Peyer's patch (tissue), 4 donors: ENCODE measurements at regions not wholly inside any gene's neighbourhood (a gene's known extent, or its start where the extent isn't known, plus 50 kb on each side); places are given as distances from the start of the nearest gene placed in this dataset.
"Not testable (repeated sequence)": the region's sequence is repeated elsewhere in the genome, so short reads cannot be mapped to it uniquely, and the experiment has no call there.

Experiments
- DNase-seq, 3 donors: peaks; one replicate each; pipeline ENCODE4 v3.0.0-alpha.2; 2017 to 2019
- H3K27ac ChIP-seq, 4 donors: fragments of 200-600 bp; sonication (generic); one replicate each; pipeline ENCODE4 v1.5.1; 2016 to 2019
- H3K27me3 ChIP-seq, 2 donors: fragments of 200-600 bp; sonication (generic); one replicate each; pipeline ENCODE4 v1.5.1; 2019
- H3K36me3 ChIP-seq, 3 donors: fragments of 200-600 bp; sonication (generic); one replicate each; pipeline ENCODE4 v1.5.1; 2016 to 2019
- H3K4me1 ChIP-seq, 4 donors: fragments of 200-600 bp; sonication (generic); one replicate each; pipeline ENCODE4 v1.5.1; 2016 to 2019
- H3K4me3 ChIP-seq, 4 donors: fragments of 200-600 bp; sonication (generic); 1 replicate in 3 of 4; 2 replicates in 1 of 4; pipeline ENCODE4 v1.5.1; 2016 to 2019; ENCODE audit warnings: mild to moderate bottlenecking in 1 of 4
- H3K9me3 ChIP-seq, 4 donors: fragments of 200-600 bp; sonication (generic); one replicate each; pipeline ENCODE4 v1.5.1; 2016 to 2019; ENCODE audit warnings: mild to moderate bottlenecking in 1 of 4
- POLR2A ChIP-seq, 2 donors: fragments of 450-650 bp; IDR thresholded peaks; one replicate each; pipeline ENCODE4 v1.5.1; 2017; ENCODE audit warnings: antibody characterized with exemption in 2 of 2, mild to moderate bottlenecking in 2 of 2, moderate library complexity in 2 of 2
- TF ChIP-seq, protein P1 (sequence below), 6 experiments: fragments of 450-650 bp in 4 of 6; fragments of 200-600 bp in 2 of 6; sonication (generic) in 1 of 6; IDR thresholded peaks; one replicate each; pipeline ENCODE4 v1.5.1; 2017 to 2019; ENCODE audit warnings: antibody characterized with exemption in 6 of 6, mild to moderate bottlenecking in 3 of 6, moderate library complexity in 1 of 6

DNA sequence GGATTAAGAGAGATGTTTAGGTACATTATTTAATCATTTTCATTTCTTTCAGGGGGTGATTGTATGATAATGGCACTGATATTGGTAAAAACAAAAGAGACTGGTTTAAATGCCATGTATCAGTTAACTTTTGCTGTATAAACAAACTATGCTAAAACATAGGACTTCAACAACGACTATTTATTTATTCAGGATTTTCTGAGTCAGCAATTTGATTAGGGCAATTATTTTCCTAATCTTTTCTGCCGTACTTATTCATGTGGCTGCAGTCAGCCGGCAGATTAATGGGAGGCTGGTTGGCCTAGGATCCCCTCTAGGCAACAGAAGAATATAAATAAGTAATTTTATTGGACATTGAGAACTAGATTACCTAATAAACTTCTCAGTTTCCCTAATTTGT is 661.7 kb upstream of the RAG2 start:
- Histone ChIP-seq H3K27me3 (no peaks in the 10 kb centered on the region), H3K36me3 (no peaks in the 10 kb centered on the region), H3K4me3 (no peak overlapping the region), H3K9me3 (no peaks in the 10 kb centered on the region), H3K27ac (no peak overlapping the region), H3K4me1 (no peaks in the 10 kb centered on the region)
- no peak for DNase-seq
- TF ChIP-seq POLR2A (IDR thresholded peaks at IDR 0.05): no peak
- TF ChIP-seq, protein P1, sequence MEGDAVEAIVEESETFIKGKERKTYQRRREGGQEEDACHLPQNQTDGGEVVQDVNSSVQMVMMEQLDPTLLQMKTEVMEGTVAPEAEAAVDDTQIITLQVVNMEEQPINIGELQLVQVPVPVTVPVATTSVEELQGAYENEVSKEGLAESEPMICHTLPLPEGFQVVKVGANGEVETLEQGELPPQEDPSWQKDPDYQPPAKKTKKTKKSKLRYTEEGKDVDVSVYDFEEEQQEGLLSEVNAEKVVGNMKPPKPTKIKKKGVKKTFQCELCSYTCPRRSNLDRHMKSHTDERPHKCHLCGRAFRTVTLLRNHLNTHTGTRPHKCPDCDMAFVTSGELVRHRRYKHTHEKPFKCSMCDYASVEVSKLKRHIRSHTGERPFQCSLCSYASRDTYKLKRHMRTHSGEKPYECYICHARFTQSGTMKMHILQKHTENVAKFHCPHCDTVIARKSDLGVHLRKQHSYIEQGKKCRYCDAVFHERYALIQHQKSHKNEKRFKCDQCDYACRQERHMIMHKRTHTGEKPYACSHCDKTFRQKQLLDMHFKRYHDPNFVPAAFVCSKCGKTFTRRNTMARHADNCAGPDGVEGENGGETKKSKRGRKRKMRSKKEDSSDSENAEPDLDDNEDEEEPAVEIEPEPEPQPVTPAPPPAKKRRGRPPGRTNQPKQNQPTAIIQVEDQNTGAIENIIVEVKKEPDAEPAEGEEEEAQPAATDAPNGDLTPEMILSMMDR (IDR thresholded peaks at IDR 0.05): no peak

- TF ChIP-seq, protein P1 (IDR thresholded peaks at IDR 0.05): no peak
- TF ChIP-seq POLR2A (IDR thresholded peaks at IDR 0.05): no peak
- no peaks in the 10 kb centered on the region for H3K4me1 ChIP-seq
- no peak overlapping the region for H3K27ac ChIP-seq
- H3K36me3 ChIP-seq: no peaks in the 10 kb centered on the region
- no peak overlapping the region for H3K4me3 ChIP-seq
- no peaks in the 10 kb centered on the region for H3K27me3 ChIP-seq
- H3K9me3 ChIP-seq: no peaks in the 10 kb centered on the region
- DNase-seq: no peak
Measured at GRCh38 chr11:37248145-37248544, 650.1 kb upstream of the RAG2 start.

- H3K4me3 ChIP-seq, H3K4me1 ChIP-seq, H3K27ac ChIP-seq, H3K36me3 ChIP-seq, H3K27me3 ChIP-seq, H3K9me3 ChIP-seq, DNase-seq: not testable (repeated sequence)
Measured at GRCh38 chr11:37246092-37246491, 648.1 kb upstream of the RAG2 start.

GRCh38 chr11:37230865-37231264 is 632.8 kb upstream of the RAG2 start:
- H3K4me1 ChIP-seq: no peaks in the 10 kb centered on the region
- H3K9me3 ChIP-seq: no peaks in the 10 kb centered on the region
- no peaks in the 10 kb centered on the region for H3K27me3 ChIP-seq
- H3K4me3 ChIP-seq: no peak overlapping the region
- no peak for DNase-seq
- TF ChIP-seq, protein P1 (IDR thresholded peaks at IDR 0.05): no peak
- TF ChIP-seq POLR2A (IDR thresholded peaks at IDR 0.05): no peak
- no peaks in the 10 kb centered on the region for H3K36me3 ChIP-seq
- H3K27ac ChIP-seq: no peak overlapping the region

DNA sequence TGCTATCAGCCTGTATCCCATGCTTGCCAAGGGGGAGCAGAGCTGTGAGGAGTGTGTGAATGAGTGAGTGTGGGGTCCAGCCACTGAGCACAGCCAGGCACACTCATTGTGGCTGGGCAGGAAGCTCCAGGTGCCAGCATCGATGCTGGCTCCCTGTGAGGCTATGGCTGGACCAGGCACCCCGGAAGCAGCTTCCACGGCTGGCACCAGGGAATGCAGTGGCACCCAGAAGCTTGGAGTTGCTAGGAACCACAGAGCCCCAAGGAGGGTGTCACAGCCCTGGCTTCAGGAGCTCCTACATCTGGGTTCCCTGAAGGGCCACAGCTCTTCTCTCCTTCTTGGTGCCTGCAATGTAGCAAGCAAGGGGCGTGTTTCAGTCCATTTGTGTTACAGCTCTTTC is 625.9 kb upstream of the RAG2 start:
- TF ChIP-seq, protein P1 (IDR thresholded peaks at IDR 0.05): no peak
- no peak for TF ChIP-seq POLR2A (IDR thresholded peaks at IDR 0.05)
- Histone ChIP-seq H3K4me1 (no peaks in the 10 kb centered on the region), H3K36me3 (no peaks in the 10 kb centered on the region), H3K9me3 (no peaks in the 10 kb centered on the region), H3K27ac (no peak overlapping the region), H3K27me3 (no peaks in the 10 kb centered on the region), H3K4me3 (no peak overlapping the region)
- no peak for DNase-seq

DNA sequence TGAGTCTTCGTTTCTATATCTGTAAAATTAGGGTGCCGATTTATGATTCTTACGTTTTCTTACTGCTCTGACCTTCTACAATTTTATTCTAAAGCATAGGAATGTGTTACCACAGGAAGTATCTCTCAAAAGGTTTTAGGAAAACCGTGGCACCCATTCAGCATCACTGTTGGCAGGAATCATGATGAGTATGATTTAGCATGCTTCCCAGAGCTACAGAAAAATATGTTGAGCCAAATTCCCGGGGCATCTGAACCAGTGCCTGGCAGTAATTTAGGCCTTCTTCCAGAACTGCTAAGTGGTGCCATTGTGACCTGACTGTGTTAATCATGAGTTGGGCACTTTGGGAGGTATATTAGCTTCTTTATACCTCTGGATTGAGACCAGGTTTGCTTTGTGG is 605.0 kb upstream of the RAG2 start:
- Histone ChIP-seq H3K36me3 (no peaks in the 10 kb centered on the region), H3K9me3 (no peaks in the 10 kb centered on the region), H3K4me1 (no peaks in the 10 kb centered on the region), H3K27ac (no peak overlapping the region), H3K27me3 (no peaks in the 10 kb centered on the region), H3K4me3 (no peak overlapping the region)
- TF ChIP-seq POLR2A (IDR thresholded peaks at IDR 0.05): no peak
- TF ChIP-seq, protein P1 (IDR thresholded peaks at IDR 0.05): no peak
- no peak for DNase-seq
